EL (cell line): ENCODE measurements at regions not wholly inside any gene's neighbourhood (a gene's known extent, or its start where the extent isn't known, plus 50 kb on each side); places are given as distances from the start of the nearest gene placed in this dataset.

ENCODE experiments used
- DNase-seq: peaks from one replicate; pipeline ENCODE4 v3.0.0-alpha.2; 2016

DNA sequence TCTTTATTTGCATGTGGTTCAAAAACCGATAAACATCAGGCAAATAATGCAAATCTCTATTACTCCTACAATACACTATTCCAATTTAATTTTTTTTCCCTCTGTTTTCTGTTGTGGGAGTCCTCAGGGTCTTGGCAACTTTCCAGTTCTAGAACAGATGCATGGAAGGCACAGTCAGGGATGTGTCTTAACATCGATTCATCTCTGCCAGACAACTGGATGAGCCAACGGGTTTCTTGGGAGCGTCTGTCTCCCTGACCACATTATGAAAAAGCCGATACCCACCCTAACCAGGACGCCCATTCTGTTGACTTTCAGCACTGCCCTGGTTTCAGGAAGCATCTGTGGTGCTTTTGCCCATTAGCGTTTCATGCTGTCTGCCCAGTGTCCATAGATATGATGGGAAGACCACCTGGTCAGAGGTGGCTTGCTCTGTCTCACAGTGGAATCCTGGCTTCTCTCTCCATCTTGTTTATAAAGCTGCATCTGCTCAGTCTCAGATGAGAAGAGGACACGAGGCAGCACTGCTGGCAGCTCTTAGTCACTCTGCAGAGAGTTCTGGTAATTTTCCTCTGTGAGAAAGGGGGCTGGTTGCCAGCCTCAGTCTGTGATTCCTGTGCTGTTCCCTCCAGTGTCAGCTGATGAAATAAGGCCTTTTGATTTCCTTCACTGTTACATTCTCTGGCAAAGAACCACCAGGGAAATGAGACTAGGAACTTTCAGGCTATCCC, 57.9 kb upstream of the KCNE4 start:
- DNase-seq = peak; percentile 81

DNA sequence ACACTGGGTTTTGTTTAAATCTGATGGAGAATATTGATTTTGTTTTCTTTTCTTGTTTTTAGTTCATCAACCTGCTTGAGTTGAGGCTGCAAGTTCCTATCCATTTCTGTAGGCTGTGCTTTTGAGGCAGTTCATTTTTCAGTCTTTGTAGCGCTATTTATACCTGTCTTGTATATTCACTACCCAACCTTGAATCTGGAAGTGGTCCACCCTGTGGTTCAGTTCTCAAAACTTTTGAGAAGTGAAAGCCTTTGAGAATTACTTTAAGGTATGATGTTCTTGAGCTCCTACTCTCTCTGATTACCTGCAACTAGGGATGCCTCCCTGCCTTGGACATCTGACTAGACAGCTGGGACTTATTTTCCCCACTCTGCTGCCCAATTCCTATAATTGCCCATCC, 53.5 kb upstream of the KCNE4 start:
- DNase-seq = no peak

DNA sequence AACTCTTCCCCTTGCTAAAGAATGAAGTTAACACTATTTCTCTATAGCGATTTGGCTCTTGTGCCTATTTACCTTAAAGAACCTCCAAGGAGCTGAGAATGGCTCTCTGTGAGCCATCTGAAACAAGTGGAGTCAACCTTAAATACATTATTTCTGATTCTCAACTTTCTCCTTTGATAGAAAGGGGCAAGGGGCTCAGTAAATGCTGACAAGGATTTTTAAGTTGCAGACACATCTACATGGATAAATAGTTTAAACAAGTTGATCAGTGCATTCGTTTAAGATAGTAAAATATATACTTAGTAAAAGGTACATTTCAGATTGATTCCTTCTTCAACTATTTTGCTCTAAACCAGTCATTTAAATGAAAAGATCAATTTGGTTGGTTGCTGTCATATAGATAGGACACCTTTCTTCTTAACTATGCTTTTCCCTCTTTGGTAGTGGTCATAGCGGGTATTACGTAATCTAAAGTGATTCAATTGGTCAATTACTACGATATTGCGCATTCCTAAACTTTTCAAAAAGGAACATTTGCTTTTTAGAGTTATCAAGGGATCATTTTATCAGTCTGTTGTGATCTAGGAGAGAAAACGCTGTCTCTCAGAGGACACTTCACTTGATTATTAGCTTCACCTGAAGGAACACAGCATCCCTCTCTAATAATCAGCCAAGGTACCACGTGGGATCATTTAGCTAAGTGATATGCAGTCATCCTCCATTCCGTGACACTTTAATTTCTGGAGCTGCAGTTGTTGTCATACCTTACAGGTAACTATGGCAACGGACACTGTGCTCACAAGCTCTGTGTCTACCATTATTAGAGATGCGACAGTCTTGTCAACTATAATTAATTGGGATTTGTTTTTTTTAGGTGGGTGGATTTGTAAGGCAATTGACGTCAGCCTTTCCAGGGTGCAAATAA, 50.9 kb upstream of the KCNE4 start:
- no peak for DNase-seq

DNA sequence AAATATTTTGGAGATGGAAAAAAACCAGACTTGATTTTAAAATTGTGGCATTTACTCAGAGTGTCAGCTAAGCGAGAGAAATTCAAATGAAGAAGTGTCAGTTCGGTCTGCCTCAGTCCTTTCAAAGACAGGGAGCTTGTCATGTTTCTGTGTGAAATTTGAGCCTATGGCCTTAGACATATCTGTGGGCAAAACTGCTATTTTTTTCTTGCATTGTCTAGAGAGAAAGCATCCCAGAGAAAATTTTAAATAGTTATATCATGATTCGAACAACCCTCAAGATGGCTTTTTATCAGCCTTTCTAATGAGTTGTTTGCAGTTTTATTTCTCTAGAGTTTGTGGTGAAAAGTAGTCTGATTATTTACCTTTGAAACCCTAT, 50.2 kb upstream of the KCNE4 start:
- peak; percentile 13 for DNase-seq
